NCI-H2196 treated with DMSO at 0.1 percent for 48 hours (cell line): ENCODE measurements at regions not wholly inside any gene's neighbourhood (a gene's known extent, or its start where the extent isn't known, plus 50 kb on each side); places are given as distances from the start of the nearest gene placed in this dataset.

Experiments used
- DNase-seq: peaks from one replicate; lab custom pipeline; 2025; ENCODE audit not compliant: unreplicated experiment; lab: John Stamatoyannopoulos, UW

GRCh38 chr15:69784798-69785566 is 312.7 kb downstream of the TLE3 start:
- DNase-seq: no peak

- no peak for DNase-seq
These were observed 311.5 kb downstream of the TLE3 start for GRCh38 chr15:69786136-69786701.

- DNase-seq: no peak
These were observed 309.9 kb downstream of the TLE3 start for GRCh38 chr15:69787791-69788190.

- no peak for DNase-seq
These were observed 307.9 kb downstream of the TLE3 start for GRCh38 chr15:69789648-69790393.

GRCh38 chr15:69790632-69791031 is 307.1 kb downstream of the TLE3 start:
- no peak for DNase-seq

GRCh38 chr15:69792823-69793222 is 304.9 kb downstream of the TLE3 start:
- DNase-seq: no peak

- DNase-seq: no peak
These were observed 304.3 kb downstream of the TLE3 start for GRCh38 chr15:69793431-69793780.

- no peak for DNase-seq
These were observed 303.8 kb downstream of the TLE3 start for GRCh38 chr15:69793781-69794451.

- no peak for DNase-seq
These were observed 302.9 kb downstream of the TLE3 start for GRCh38 chr15:69794645-69795469.

GRCh38 chr15:69795601-69796000 is 302.1 kb downstream of the TLE3 start:
- no peak for DNase-seq

GRCh38 chr15:69797051-69797595 is 300.6 kb downstream of the TLE3 start:
- no peak for DNase-seq

GRCh38 chr15:69797615-69798014 is 300.1 kb downstream of the TLE3 start:
- no peak for DNase-seq

- DNase-seq: no peak
These were observed 299.1 kb downstream of the TLE3 start for GRCh38 chr15:69798481-69799250.

- DNase-seq: no peak
These were observed 296.6 kb downstream of the TLE3 start for GRCh38 chr15:69801144-69801543.

GRCh38 chr15:69802432-69802831 is 295.3 kb downstream of the TLE3 start:
- no peak for DNase-seq

GRCh38 chr15:69804786-69805185 is 292.9 kb downstream of the TLE3 start:
- DNase-seq: no peak

GRCh38 chr15:69805248-69805953 is 292.3 kb downstream of the TLE3 start:
- no peak for DNase-seq

- DNase-seq: no peak
These were observed 291.3 kb downstream of the TLE3 start for GRCh38 chr15:69806287-69806915.

GRCh38 chr15:69807721-69808120 is 290.0 kb downstream of the TLE3 start:
- no peak for DNase-seq
